ENCODE measurements at regions not wholly inside any gene's neighbourhood (a gene's known extent, or its start where the extent isn't known, plus 50 kb on each side); places are given as distances from the start of the nearest gene placed in this dataset.
"Not testable (repeated sequence)": the region's sequence is repeated elsewhere in the genome, so short reads cannot be mapped to it uniquely, and the experiment has no call there.

GRCh38 chr7:96923345-96923744 lies 82.0 kb upstream of the DLX6 start:
- DNase-seq (ENCODE audit: low read depth): not testable (repeated sequence)

- no peak for DNase-seq (ENCODE audit: low read depth)
Observed at GRCh38 chr7:96927131-96927530, 78.2 kb upstream of the DLX6 start.

- DNase-seq (ENCODE audit: low read depth): no peak
Observed at GRCh38 chr7:96928965-96929364, 76.4 kb upstream of the DLX6 start.

- DNase-seq (ENCODE audit: low read depth): no peak
Observed at GRCh38 chr7:96931891-96932290, 73.5 kb upstream of the DLX6 start.

GRCh38 chr7:96933067-96933645 lies 72.2 kb upstream of the DLX6 start:
- DNase-seq (ENCODE audit: low read depth): no peak

GRCh38 chr7:96936621-96937020 lies 68.7 kb upstream of the DLX6 start:
- DNase-seq (ENCODE audit: low read depth): no peak

GRCh38 chr7:96942112-96942511 lies 63.2 kb upstream of the DLX6 start:
- DNase-seq (ENCODE audit: low read depth): no peak

- peak; percentile 94 for DNase-seq (ENCODE audit: low read depth)
Observed at GRCh38 chr7:96949766-96950165, 55.6 kb upstream of the DLX6 start.

GRCh38 chr7:96952974-96953391 lies 52.4 kb upstream of the DLX6 start:
- peak; percentile 76 for DNase-seq (ENCODE audit: low read depth)

- DNase-seq (ENCODE audit: low read depth): peak; percentile 54
Observed at GRCh38 chr7:96953676-96954513, 51.5 kb upstream of the DLX6 start.
